AG04450 (cell line): ENCODE measurements at regions not wholly inside any gene's neighbourhood (a gene's known extent, or its start where the extent isn't known, plus 50 kb on each side); places are given as distances from the start of the nearest gene placed in this dataset.

Experiments used
- CTCF ChIA-PET: fragments of 300-600, 350-600 bp; formaldehyde crosslinking; extraction: SDS; loops from one replicate; lab custom pipeline; 2022; ENCODE audit warnings: antibody characterized with exemption, inconsistent platforms; lab: Charles Lee
- POLR2A ChIA-PET: fragments of 350-600 bp; formaldehyde crosslinking; extraction: SDS; loops from one replicate; lab custom pipeline; 2021; ENCODE audit warnings: antibody characterized with exemption, inconsistent platforms; lab: Yijun Ruan, JAX
- DNase-seq: peaks from one replicate; pipeline ENCODE4 v3.0.0-alpha.2; 2011; ENCODE audit warnings: low read depth, low spot score
- H3K27ac ChIP-seq: one replicate; pipeline ENCODE4 v1.5.1; 2012; ENCODE audit warnings: low read depth, low read length, control low read depth
- H3K27me3 ChIP-seq: one replicate; pipeline ENCODE4 v1.6.0; 2012; ENCODE audit warnings: low read length; ENCODE audit not compliant: control insufficient read depth, insufficient read depth
- H3K4me3 ChIP-seq: 2 replicates; pipeline ENCODE4 v1.5.1; 2011; ENCODE audit warnings: mild to moderate bottlenecking, low read depth, low read length, control low read depth
- H3K9me3 ChIP-seq: 2 replicates; pipeline ENCODE4 v1.5.1; 2012; ENCODE audit warnings: low read length; ENCODE audit not compliant: control insufficient read depth, insufficient read depth
- CTCF ChIP-seq: IDR thresholded peaks from 2 replicates; pipeline ENCODE4 v1.5.1; 2011; ENCODE audit warnings: low read depth, low read length, control low read depth, inconsistent platforms

- POLR2A ChIA-PET: no interaction called here
- no peak for TF ChIP-seq CTCF
- no peaks in the 10 kb centered on the region for H3K27me3 ChIP-seq
- CTCF ChIA-PET: no interaction called here
- no peak for DNase-seq
- no peak overlapping the region for H3K27ac ChIP-seq
- no peaks in the 10 kb centered on the region for H3K9me3 ChIP-seq
- H3K4me3 ChIP-seq: no peak overlapping the region
Measured at GRCh38 chr6:66808771-66809170, 1101.7 kb upstream of the EYS start.

- CTCF ChIA-PET: no interaction called here
Measured at GRCh38 chr6:66796987-66797386, 1090.0 kb upstream of the EYS start.

DNA sequence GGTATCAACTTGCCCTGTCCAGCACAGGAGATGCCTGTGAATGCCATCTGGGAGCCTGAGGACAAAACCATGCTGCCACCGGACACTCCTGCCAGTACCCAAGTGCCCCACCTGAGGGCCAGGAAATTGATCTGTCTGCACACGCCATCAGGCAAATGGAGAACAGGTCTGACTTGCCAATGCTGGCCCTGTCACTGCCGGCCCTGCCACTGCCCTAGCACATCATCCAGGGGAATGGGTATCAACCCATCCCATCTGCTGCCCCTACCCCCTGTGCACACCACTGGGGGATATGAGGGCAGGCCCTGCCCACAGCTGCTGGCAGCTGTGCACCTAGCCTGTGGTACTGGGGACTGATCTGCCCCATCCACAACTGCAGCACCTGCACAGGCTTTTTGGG, 1081.6 kb upstream of the EYS start:
- Histone ChIP-seq H3K4me3 (no peak overlapping the region), H3K9me3 (no peaks in the 10 kb centered on the region), H3K27ac (no peak overlapping the region), H3K27me3 (no peaks in the 10 kb centered on the region)
- CTCF ChIA-PET: no interaction called here
- POLR2A ChIA-PET: no interaction called here
- no peak for TF ChIP-seq CTCF
- no peak for DNase-seq

More at GRCh38 chr6:66796987-66797386, 1090.0 kb upstream of the EYS start:
- POLR2A ChIA-PET: no interaction called here
- Histone ChIP-seq H3K4me3 (no peak overlapping the region), H3K27me3 (no peaks in the 10 kb centered on the region), H3K9me3 (no peaks in the 10 kb centered on the region), H3K27ac (no peak overlapping the region)
- TF ChIP-seq CTCF: no peak
- no peak for DNase-seq

DNA sequence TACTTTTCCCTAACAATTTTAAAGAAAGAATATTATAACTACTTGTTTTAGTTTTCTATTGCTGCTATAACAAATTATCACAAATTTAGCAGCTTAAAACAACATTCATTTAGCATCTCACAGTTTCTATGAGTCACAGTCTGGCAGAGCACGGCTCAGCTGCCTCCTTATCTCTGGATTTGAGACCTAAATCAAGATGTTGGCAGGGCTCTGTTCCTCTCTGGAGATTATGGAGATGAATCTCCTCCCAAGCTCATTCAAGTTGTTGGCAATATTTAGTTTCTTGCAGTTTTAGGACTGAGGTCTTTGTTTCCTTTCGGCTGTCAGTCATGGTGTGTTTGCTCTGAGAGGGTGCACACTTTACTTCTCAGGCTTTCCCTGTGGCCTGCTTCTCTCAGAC, 1065.8 kb upstream of the EYS start:
- DNase-seq: no peak
- POLR2A ChIA-PET: no interaction called here
- H3K27ac ChIP-seq: no peak overlapping the region
- TF ChIP-seq CTCF: no peak
- no peak overlapping the region for H3K4me3 ChIP-seq
- no peaks in the 10 kb centered on the region for H3K9me3 ChIP-seq
- CTCF ChIA-PET: no interaction called here
- H3K27me3 ChIP-seq: no peaks in the 10 kb centered on the region

GRCh38 chr6:66771626-66772025, 1064.6 kb upstream of the EYS start:
- ChIA-PET POLR2A (no interaction called here), CTCF (no interaction called here)
- no peak for TF ChIP-seq CTCF
- Histone ChIP-seq H3K9me3 (no peaks in the 10 kb centered on the region), H3K27ac (no peak overlapping the region), H3K27me3 (no peaks in the 10 kb centered on the region), H3K4me3 (no peak overlapping the region)
- DNase-seq: no peak
